Stimulated activated CD4-positive, alpha-beta T cell treated with anti-CD3 and anti-CD28 coated beads, Interleukin-12 subunit alpha, Interleukin-12 subunit beta, amount 100 ng/mL, for 48 hours (primary cell): ENCODE measurements at regions not wholly inside any gene's neighbourhood (a gene's known extent, or its start where the extent isn't known, plus 50 kb on each side); places are given as distances from the start of the nearest gene placed in this dataset.

Experiments used
- DNase-seq, 3 donors: peaks; one replicate each; pipeline ENCODE4 v3.0.0-alpha.2; 2020; ENCODE audit warnings: low read depth in 2 of 3, low spot score in 1 of 3

GRCh38 chr2:71277536-71278103 lies 50.7 kb upstream of the PAIP2B start:
- DNase-seq = no peak

GRCh38 chr2:71277147-71277475 lies 50.2 kb upstream of the PAIP2B start:
- DNase-seq = no peak

- DNase-seq = peak; percentile 79 to 88 (median 86)
Observed at GRCh38 chr2:71276311-71277146, 49.6 kb upstream of the PAIP2B start.
